Forelimb muscle (tissue), 1 donor: ENCODE measurements at regions not wholly inside any gene's neighbourhood (a gene's known extent, or its start where the extent isn't known, plus 50 kb on each side); places are given as distances from the start of the nearest gene placed in this dataset.

Experiments
- DNase-seq: peaks from one replicate; pipeline ENCODE4 v3.0.0-alpha.2; 2013; ENCODE audit warnings: low read depth

DNA sequence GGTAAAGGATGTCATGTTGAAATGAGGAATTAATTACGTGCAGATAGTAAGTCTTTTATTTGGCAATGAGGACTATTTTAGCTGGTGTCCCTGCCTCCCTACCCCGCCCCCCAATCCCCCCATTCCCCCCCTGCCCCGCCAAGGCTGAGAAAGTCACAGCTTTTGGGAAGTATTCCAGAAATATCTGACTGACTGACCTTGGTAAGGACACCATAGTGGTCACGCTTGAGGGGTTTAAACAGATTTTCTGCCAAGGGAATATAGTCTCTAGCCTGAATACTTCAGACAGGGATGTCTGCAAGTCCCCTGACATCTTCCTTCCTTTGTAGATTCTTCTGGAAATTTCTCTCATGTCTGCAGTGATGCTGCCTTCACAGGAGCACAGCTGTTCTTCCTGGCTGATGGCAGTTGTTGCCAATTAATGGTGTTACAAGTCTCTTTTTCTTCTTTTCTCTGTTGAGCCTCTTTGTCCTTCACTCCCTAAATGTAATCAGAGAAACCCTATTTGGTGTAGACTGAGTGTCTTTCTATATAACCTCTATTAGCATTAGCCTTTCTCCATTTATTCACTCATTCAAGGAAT, 53.7 kb upstream of the MGAT5 start:
- no peak for DNase-seq

DNA sequence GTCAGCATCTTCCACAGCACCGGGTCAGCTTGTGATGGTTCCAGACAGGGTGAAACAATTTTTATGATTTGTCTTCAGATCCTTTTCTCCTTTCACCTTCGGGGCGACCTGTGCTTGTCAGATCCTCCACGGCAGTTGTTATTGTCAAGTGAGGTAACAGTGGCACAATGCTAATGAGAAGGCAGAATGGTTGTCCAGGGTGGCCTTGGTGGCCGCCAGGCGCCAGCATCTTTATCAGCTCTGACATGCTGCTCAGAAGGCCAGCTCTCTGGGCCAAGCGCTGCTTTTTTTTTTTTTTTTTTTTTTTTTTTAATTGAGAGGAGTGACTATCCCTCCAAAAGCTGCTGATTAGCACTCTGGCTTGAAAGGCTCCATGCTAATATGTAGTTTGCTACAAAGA, 52.3 kb upstream of the MGAT5 start:
- no peak for DNase-seq

DNA sequence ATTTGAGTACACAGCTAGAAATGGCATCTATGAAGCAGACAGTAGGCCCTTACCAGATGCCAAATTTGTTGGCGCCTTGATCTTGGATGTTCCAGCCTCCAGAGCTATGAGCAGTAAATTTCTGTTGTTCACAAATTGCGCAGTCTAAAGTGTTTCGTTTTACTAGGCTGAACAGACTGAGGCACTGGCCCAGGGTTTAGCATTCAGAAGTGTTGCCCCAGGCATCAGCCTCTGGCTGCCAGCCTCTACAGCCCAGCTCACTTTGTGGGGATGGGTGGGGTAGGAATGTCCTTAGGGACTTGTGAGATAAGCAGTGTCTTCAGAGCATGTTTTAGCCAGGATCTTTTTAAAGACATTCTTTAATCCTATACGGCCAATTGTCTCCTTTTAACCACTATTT, 51.5 kb upstream of the MGAT5 start:
- no peak for DNase-seq

DNA sequence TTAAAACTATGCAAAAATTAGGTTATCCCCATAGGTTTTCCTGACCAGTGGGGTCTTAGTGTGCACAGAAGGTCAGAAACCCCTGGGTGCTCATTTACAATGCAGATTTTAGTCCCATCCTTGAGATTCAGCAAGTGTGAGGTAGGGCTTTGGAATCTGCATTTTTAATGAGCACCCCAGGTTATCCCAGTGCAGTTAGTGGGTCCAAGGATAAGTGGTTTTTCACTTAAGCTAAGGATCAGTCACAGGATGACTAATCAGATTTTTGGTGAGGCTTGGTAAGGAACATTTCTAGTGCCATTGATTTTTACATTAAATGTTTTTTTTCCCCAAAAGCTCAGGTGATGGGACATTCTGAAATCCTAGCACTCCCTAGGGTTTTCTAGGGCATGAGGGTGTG, 50.7 kb upstream of the MGAT5 start:
- DNase-seq, result no peak
